ENCODE measurements at regions not wholly inside any gene's neighbourhood (a gene's known extent, or its start where the extent isn't known, plus 50 kb on each side); places are given as distances from the start of the nearest gene placed in this dataset.

DNA sequence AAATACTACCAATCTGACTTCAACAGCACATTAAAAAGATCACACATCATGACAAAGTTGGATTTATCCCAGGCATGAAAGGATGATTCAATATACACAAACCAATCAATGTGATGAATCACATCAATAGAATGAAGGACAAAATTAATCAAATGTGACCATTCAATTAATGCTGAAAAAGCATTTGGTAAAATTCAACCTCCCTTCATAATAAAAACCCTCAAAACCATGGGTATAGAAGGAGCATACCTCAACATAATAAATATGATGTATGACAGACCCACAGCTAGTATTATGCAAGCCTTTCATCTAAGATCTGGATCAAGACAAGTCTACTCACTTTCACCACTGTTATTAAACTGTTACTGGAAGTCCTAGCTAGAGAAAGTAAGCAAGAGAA lies 921.7 kb upstream of the RAG2 start:
- ChIA-PET POLR2A (no interaction called here), CTCF (ENCODE audit: low intra/inter-chr PET ratio, low total read pairs) (no interaction called here)
- Histone ChIP-seq H3K4me3 (replicated peaks in 1 of 3; ENCODE audit: insufficient read depth in 1 of 3, low read depth in 2 of 3, low read length in 3 of 3) (no peak overlapping the region), H3K4me1 (ENCODE audit: insufficient read depth, low read length) (no peaks in the 10 kb centered on the region), H3K79me2 (ENCODE audit: insufficient read depth, low read length) (no peaks in the 10 kb centered on the region), H3K9ac (ENCODE audit: insufficient read depth, low read depth, low read length) (no peak overlapping the region), H3K27ac (ENCODE audit: extremely low read length, insufficient read depth, low read length) (no peak overlapping the region), H3K36me3 (replicated peaks in 1 of 2; ENCODE audit: control insufficient read depth in 1 of 2, insufficient read depth in 2 of 2, low read length in 2 of 2) (no peaks in the 10 kb centered on the region), H3K9me3 (ENCODE audit: low read length) (peaks cover 81% of the 10 kb centered on the region), H2AFZ (ENCODE audit: low read length) (no peak overlapping the region), H3K4me2 (ENCODE audit: low read depth, low read length) (no peak overlapping the region), H4K20me1 (ENCODE audit: insufficient read depth, low read length) (no peaks in the 10 kb centered on the region), H3K27me3 (ENCODE audit: control insufficient read depth in 1 of 2, insufficient read depth in 2 of 2, low read length in 2 of 2) (no peaks in the 10 kb centered on the region)
- in situ Hi-C loops (cut with HindIII; ENCODE audit: extremely low pct_ligation_motif_present, low pct_unique_long_range_greater_than_20kb): no loop called here
- ATAC-seq (no peak), FAIRE-seq (no peak), DNase-seq (ENCODE audit: low spot score) (no peak)
- no TSS peak for BruUV-seq (replicated peaks)
- intact Hi-C loops (cut with micrococcal nuclease; ENCODE audit: unreplicated experiment): no loop called here
- TF ChIP-seq ARNT (IDR thresholded peaks at IDR 0.05) (no peak), TCF7L2 (IDR thresholded peaks at IDR 0.05; ENCODE audit: low read depth, low read length) (no peak), NR2F1 (CRISPR knock-in tag; IDR thresholded peaks at IDR 0.05) (no peak)
- TF ChIP-seq, protein P1, sequence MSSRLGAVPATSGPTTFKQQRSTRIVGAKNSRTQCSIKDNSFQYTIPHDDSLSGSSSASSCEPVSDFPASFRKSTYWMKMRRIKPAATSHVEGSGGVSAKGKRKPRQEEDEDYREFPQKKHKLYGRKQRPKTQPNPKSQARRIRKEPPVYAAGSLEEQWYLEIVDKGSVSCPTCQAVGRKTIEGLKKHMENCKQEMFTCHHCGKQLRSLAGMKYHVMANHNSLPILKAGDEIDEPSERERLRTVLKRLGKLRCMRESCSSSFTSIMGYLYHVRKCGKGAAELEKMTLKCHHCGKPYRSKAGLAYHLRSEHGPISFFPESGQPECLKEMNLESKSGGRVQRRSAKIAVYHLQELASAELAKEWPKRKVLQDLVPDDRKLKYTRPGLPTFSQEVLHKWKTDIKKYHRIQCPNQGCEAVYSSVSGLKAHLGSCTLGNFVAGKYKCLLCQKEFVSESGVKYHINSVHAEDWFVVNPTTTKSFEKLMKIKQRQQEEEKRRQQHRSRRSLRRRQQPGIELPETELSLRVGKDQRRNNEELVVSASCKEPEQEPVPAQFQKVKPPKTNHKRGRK (CRISPR knock-in tag; IDR thresholded peaks at IDR 0.05): no peak

DNA sequence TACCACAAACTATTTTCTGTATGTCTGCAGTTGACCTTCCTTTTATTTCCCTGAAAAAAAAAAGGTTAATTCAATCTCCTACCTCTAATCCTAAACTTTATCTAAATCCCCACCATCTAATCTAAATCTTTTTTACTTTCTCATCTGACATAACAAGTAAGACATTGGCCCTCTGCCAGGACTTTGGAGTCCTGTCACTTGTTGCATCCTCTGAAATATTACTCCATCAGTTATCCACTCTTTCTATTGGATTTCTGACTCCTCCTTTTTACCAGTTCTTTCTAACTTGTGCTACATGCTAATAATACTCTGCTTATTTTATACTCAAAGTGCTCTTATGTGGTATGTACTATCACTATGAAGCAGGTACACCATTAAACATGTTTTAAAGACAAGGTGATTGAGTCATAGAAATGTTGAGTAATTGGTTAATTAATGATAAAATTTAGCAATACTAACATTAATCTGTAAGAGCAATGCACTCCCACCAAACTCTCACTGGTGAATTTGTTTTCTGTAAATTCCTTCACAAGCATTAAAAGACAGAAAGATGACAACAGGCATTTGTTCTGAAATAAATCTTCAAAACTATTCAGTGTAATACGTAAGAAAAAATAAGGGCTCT lies 914.2 kb upstream of the RAG2 start:
- H3K9ac ChIP-seq (ENCODE audit: insufficient read depth, low read depth, low read length): no peak overlapping the region
- peaks cover 84% of the 10 kb centered on the region for H3K9me3 ChIP-seq (ENCODE audit: low read length)
- H3K4me2 ChIP-seq (ENCODE audit: low read depth, low read length): no peak overlapping the region
- FAIRE-seq (no peak), DNase-seq (ENCODE audit: low spot score) (no peak), ATAC-seq (no peak)
- H3K4me3 ChIP-seq (replicated peaks in 1 of 3; ENCODE audit: insufficient read depth in 1 of 3, low read depth in 2 of 3, low read length in 3 of 3): no peak overlapping the region
- H3K27me3 ChIP-seq (ENCODE audit: control insufficient read depth in 1 of 2, insufficient read depth in 2 of 2, low read length in 2 of 2): no peaks in the 10 kb centered on the region
- no peaks in the 10 kb centered on the region for H3K79me2 ChIP-seq (ENCODE audit: insufficient read depth, low read length)
- H3K27ac ChIP-seq (ENCODE audit: extremely low read length, insufficient read depth, low read length): no peak overlapping the region
- CTCF ChIA-PET (ENCODE audit: low intra/inter-chr PET ratio, low total read pairs): no interaction called here
- no peak for TF ChIP-seq TBP (CRISPR knock-in tag; IDR thresholded peaks at IDR 0.05)
- TF ChIP-seq SCMH1 (CRISPR knock-in tag; IDR thresholded peaks at IDR 0.05; ENCODE audit: borderline replicate concordance): no peak
- TF ChIP-seq, protein P2, sequence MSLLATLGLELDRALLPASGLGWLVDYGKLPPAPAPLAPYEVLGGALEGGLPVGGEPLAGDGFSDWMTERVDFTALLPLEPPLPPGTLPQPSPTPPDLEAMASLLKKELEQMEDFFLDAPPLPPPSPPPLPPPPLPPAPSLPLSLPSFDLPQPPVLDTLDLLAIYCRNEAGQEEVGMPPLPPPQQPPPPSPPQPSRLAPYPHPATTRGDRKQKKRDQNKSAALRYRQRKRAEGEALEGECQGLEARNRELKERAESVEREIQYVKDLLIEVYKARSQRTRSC (CRISPR knock-in tag; IDR thresholded peaks at IDR 0.05; ENCODE audit: low read depth): no peak
- TF ChIP-seq ZNF510 (CRISPR knock-in tag; IDR thresholded peaks at IDR 0.05; ENCODE audit: low read depth): no peak
- no peak for TF ChIP-seq ZNF10 (CRISPR knock-in tag; IDR thresholded peaks at IDR 0.05; ENCODE audit: borderline replicate concordance, low read depth)
- TF ChIP-seq ARNTL (CRISPR knock-in tag; IDR thresholded peaks at IDR 0.05): no peak
- no peak for TF ChIP-seq RAD21 (CRISPR knock-in tag; IDR thresholded peaks at IDR 0.05)
- TF ChIP-seq ZNF891 (CRISPR knock-in tag; IDR thresholded peaks at IDR 0.05): no peak
- no peak for TF ChIP-seq NCOA2 (CRISPR knock-in tag; IDR thresholded peaks at IDR 0.05)
- no peak for TF ChIP-seq AGO2 (optimal IDR thresholded peaks at IDR 0.05; ENCODE audit: low read depth, low read length)
- TF ChIP-seq ZSCAN22 (CRISPR knock-in tag; IDR thresholded peaks at IDR 0.05): no peak
- TF ChIP-seq REXO4 (CRISPR knock-in tag; IDR thresholded peaks at IDR 0.05; ENCODE audit: borderline replicate concordance): no peak
- no peak for TF ChIP-seq MIER3 (CRISPR knock-in tag; IDR thresholded peaks at IDR 0.05; ENCODE audit: borderline replicate concordance)
- TF ChIP-seq ZNF605 (CRISPR knock-in tag; IDR thresholded peaks at IDR 0.05): no peak
- no peak for TF ChIP-seq SIN3A (IDR thresholded peaks at IDR 0.05; ENCODE audit: borderline replicate concordance, low read depth, low read length)
- no peaks in the 10 kb centered on the region for H3K36me3 ChIP-seq (replicated peaks in 1 of 2; ENCODE audit: control insufficient read depth in 1 of 2, insufficient read depth in 2 of 2, low read length in 2 of 2)
- H3K4me1 ChIP-seq (ENCODE audit: insufficient read depth, low read length): no peaks in the 10 kb centered on the region
- in situ Hi-C loops (cut with HindIII; ENCODE audit: extremely low pct_ligation_motif_present, low pct_unique_long_range_greater_than_20kb): no loop called here
- POLR2A ChIA-PET: no interaction called here
- WGBS (ENCODE audit: low lambda C conversion rate): 3% methylated on average over 1 of the region's 1 CpG
- BruUV-seq (replicated peaks): no TSS peak
- H4K20me1 ChIP-seq (ENCODE audit: insufficient read depth, low read length): no peaks in the 10 kb centered on the region
- no peak overlapping the region for H2AFZ ChIP-seq (ENCODE audit: low read length)
- intact Hi-C loops (cut with micrococcal nuclease; ENCODE audit: unreplicated experiment): no loop called here

Data from HepG2 (cell line).